Loucy (cell line): ENCODE measurements at regions not wholly inside any gene's neighbourhood (a gene's known extent, or its start where the extent isn't known, plus 50 kb on each side); places are given as distances from the start of the nearest gene placed in this dataset.

Source experiments
- H2AFZ ChIP-seq: fragments of 200-600 bp; sonication (generic); 2 replicates; pipeline ENCODE4 v1.6.0; 2016; ENCODE audit warnings: antibody characterized with exemption, mild to moderate bottlenecking, low read length, moderate library complexity
- H3F3A ChIP-seq: fragments of 200-600 bp; 2 replicates; pipeline ENCODE4 v1.6.0; 2016; ENCODE audit warnings: antibody characterized with exemption, low read depth, mild to moderate bottlenecking
- H3K27me3 ChIP-seq: fragments of 200-600 bp; sonication (generic); 2 replicates; pipeline ENCODE4 v1.6.1; 2014; ENCODE audit warnings: low read length, mild to moderate bottlenecking; ENCODE audit not compliant: insufficient read depth, poor library complexity, severe bottlenecking
- H3K36me3 ChIP-seq: fragments of 200-600 bp; sonication (generic); 2 replicates; pipeline ENCODE4 v1.6.1; 2016; ENCODE audit warnings: low read length; ENCODE audit not compliant: insufficient read depth
- H3K4me1 ChIP-seq: fragments of 200-600 bp; sonication (generic); 2 replicates; pipeline ENCODE4 v1.5.1; 2014; ENCODE audit warnings: low read length, mild to moderate bottlenecking; ENCODE audit not compliant: insufficient read depth, poor library complexity, severe bottlenecking
- H3K4me2 ChIP-seq: fragments of 200-600 bp; sonication (generic); 2 replicates; pipeline ENCODE4 v1.6.0; 2014; ENCODE audit warnings: antibody characterized with exemption, low read length, low read depth, mild to moderate bottlenecking; ENCODE audit not compliant: poor library complexity, severe bottlenecking
- H3K4me3 ChIP-seq: fragments of 200-600 bp; sonication (generic); 2 replicates; pipeline ENCODE4 v1.5.1; 2014; ENCODE audit warnings: low read length, mild to moderate bottlenecking, mixed read lengths; ENCODE audit not compliant: poor library complexity, severe bottlenecking
- H3K79me2 ChIP-seq: fragments of 200-600 bp; sonication (generic); 2 replicates; pipeline ENCODE4 v1.6.1; 2014; ENCODE audit warnings: low read length; ENCODE audit not compliant: insufficient read depth
- H3K9ac ChIP-seq: fragments of 200-600 bp; sonication (generic); 2 replicates; pipeline ENCODE4 v1.6.0; 2014; ENCODE audit warnings: mild to moderate bottlenecking, low read depth, low read length, moderate library complexity; ENCODE audit not compliant: poor library complexity, severe bottlenecking
- H3K9me2 ChIP-seq: fragments of 200-600 bp; sonication (generic); replicated peaks from 2 replicates; pipeline ENCODE4 v1.6.1; 2016; ENCODE audit warnings: low read depth, low read length, mixed read lengths
- H3K9me3 ChIP-seq: fragments of 200-600 bp; sonication (generic); 2 replicates; pipeline ENCODE4 v1.6.1; 2014; ENCODE audit warnings: mild to moderate bottlenecking, antibody characterized with exemption, low read length, low read depth; ENCODE audit not compliant: insufficient read depth
- H4K20me1 ChIP-seq: fragments of 200-600 bp; sonication (generic); 2 replicates; pipeline ENCODE4 v1.6.0; 2014; ENCODE audit warnings: antibody characterized with exemption, low read length, mild to moderate bottlenecking; ENCODE audit not compliant: insufficient read depth, poor library complexity, severe bottlenecking
- EZH2phosphoT487 ChIP-seq: fragments of 200-600 bp; IDR thresholded peaks from 2 replicates; pipeline ENCODE4 v1.6.1; 2018; ENCODE audit warnings: antibody characterized with exemption, mild to moderate bottlenecking, moderate library complexity, borderline replicate concordance
- TF ChIP-seq, protein P1 (sequence below): fragments of 200-600 bp; sonication (generic); conservative IDR thresholded peaks from 2 replicates; pipeline ENCODE4 v1.5.1; 2014; ENCODE audit warnings: mild to moderate bottlenecking, antibody characterized with exemption, low read length

DNA sequence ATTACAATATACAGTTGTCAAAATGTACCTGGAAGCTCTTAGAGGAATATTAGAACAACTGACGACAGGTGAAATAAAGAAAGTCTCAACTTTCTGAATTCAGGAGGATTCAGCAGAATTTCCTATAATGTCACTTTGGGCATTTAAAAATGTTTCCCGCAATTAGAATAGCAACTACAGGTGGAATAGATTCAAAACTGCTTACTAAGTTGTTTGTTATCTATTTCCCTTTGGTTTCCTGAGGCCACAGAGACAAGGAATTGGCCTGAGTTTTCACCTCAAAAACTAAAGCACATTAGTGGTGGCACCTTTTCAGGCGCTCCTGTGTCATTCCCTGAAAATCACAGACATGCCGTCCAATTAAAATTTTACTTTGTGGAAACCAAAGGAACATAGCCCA, 729.2 kb upstream of the FANCL start:
- H3K4me2 ChIP-seq: no peak overlapping the region
- TF ChIP-seq, protein P1, sequence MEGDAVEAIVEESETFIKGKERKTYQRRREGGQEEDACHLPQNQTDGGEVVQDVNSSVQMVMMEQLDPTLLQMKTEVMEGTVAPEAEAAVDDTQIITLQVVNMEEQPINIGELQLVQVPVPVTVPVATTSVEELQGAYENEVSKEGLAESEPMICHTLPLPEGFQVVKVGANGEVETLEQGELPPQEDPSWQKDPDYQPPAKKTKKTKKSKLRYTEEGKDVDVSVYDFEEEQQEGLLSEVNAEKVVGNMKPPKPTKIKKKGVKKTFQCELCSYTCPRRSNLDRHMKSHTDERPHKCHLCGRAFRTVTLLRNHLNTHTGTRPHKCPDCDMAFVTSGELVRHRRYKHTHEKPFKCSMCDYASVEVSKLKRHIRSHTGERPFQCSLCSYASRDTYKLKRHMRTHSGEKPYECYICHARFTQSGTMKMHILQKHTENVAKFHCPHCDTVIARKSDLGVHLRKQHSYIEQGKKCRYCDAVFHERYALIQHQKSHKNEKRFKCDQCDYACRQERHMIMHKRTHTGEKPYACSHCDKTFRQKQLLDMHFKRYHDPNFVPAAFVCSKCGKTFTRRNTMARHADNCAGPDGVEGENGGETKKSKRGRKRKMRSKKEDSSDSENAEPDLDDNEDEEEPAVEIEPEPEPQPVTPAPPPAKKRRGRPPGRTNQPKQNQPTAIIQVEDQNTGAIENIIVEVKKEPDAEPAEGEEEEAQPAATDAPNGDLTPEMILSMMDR: no peak
- TF ChIP-seq EZH2phosphoT487: no peak

DNA sequence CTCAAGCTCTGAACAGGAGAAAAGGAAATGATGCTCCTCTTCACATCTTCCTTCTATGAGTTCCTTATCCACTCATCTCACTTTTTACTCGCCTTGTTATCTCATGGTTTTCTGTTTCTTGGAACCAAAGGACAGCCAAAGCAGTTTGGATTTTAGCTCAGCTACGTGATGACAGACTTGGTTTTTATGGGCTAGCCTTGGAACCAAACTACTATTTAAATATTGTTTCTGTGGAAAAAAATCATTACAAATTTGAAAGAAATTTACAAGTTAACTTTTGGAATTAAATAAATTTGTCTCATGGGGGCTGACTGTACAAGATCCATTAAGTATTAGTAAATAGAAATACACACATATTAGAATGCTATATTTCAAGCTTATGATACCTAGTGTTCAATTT, 727.8 kb upstream of the FANCL start:
- H3K79me2 ChIP-seq: no peaks in the 10 kb centered on the region
- no peak overlapping the region for H2AFZ ChIP-seq
- no peaks in the 10 kb centered on the region for H3K27me3 ChIP-seq
- no peak overlapping the region for H3K4me2 ChIP-seq
- no peaks in the 10 kb centered on the region for H4K20me1 ChIP-seq
- no peak overlapping the region for H3K9ac ChIP-seq
- no peaks in the 10 kb centered on the region for H3K36me3 ChIP-seq
- TF ChIP-seq EZH2phosphoT487: no peak
- TF ChIP-seq, protein P1: no peak
- no peaks in the 10 kb centered on the region for H3K9me2 ChIP-seq
- H3K4me1 ChIP-seq: peaks cover 6% of the 10 kb centered on the region
- no peak overlapping the region for H3K4me3 ChIP-seq
- no peaks in the 10 kb centered on the region for H3F3A ChIP-seq
- no peaks in the 10 kb centered on the region for H3K9me3 ChIP-seq

More for the DNA sequence above, 729.2 kb upstream of the FANCL start:
- Histone ChIP-seq H3K9me3 (no peaks in the 10 kb centered on the region), H3K36me3 (no peaks in the 10 kb centered on the region), H3K9ac (no peak overlapping the region), H3K27me3 (no peaks in the 10 kb centered on the region), H3K4me3 (no peak overlapping the region), H2AFZ (no peak overlapping the region), H3K79me2 (no peaks in the 10 kb centered on the region), H4K20me1 (no peaks in the 10 kb centered on the region), H3K9me2 (no peaks in the 10 kb centered on the region), H3K4me1 (peaks cover 6% of the 10 kb centered on the region), H3F3A (no peaks in the 10 kb centered on the region)

DNA sequence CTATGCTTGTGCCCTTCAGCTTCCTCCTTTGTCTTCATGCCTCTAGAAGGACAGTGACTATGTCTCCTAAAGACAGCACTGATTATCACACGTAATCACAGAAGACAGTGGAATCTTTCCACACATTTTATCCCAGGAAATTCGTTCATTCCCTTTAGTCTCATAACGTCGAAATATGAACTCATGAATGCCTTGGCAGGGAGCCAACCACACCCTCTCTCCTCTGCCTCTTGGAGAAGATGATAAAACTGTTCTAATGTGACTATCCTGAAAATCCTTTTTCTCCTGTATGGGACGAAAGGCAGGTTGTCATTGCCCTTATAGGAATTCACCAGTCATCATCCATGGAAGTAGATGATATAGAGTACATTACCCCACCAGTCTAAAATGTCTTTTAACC, 726.6 kb upstream of the FANCL start:
- TF ChIP-seq EZH2phosphoT487: no peak
- TF ChIP-seq, protein P1: no peak
- Histone ChIP-seq H3K79me2 (no peaks in the 10 kb centered on the region), H4K20me1 (no peaks in the 10 kb centered on the region), H3K4me1 (peaks cover 6% of the 10 kb centered on the region), H2AFZ (no peak overlapping the region), H3K9ac (no peak overlapping the region), H3K9me2 (no peaks in the 10 kb centered on the region), H3K4me3 (no peak overlapping the region), H3K4me2 (no peak overlapping the region), H3F3A (no peaks in the 10 kb centered on the region), H3K36me3 (no peaks in the 10 kb centered on the region), H3K9me3 (no peaks in the 10 kb centered on the region), H3K27me3 (no peaks in the 10 kb centered on the region)
